ENCODE measurements at regions not wholly inside any gene's neighbourhood (a gene's known extent, or its start where the extent isn't known, plus 50 kb on each side); places are given as distances from the start of the nearest gene placed in this dataset.

GRCh38 chr2:107694667-107695066, 132.0 kb upstream of the RGPD4 start:
- Mint-ChIP-seq H3K4me3 (no peak overlapping the region), H3K9me3 (no peaks in the 10 kb centered on the region), H3K36me3 (ENCODE audit: low read depth) (no peaks in the 10 kb centered on the region), H3K27ac (no peak overlapping the region), H3K27me3 (ENCODE audit: low read depth, poor library complexity) (peaks cover 11% of the 10 kb centered on the region), H3K4me1 (peaks cover 7% of the 10 kb centered on the region)
- no peak for DNase-seq
- TF ChIP-seq CTCF (IDR thresholded peaks at IDR 0.05), result no peak

GRCh38 chr2:107697385-107697784, 129.3 kb upstream of the RGPD4 start:
- Mint-ChIP-seq H3K36me3 (ENCODE audit: low read depth) (no peaks in the 10 kb centered on the region), H3K4me3 (no peak overlapping the region), H3K27ac (no peak overlapping the region), H3K4me1 (no peaks in the 10 kb centered on the region), H3K9me3 (no peaks in the 10 kb centered on the region), H3K27me3 (ENCODE audit: low read depth, poor library complexity) (peaks cover 2% of the 10 kb centered on the region)
- no peak for TF ChIP-seq CTCF (IDR thresholded peaks at IDR 0.05)
- no peak for DNase-seq

GRCh38 chr2:107698861-107699260, 127.8 kb upstream of the RGPD4 start:
- TF ChIP-seq CTCF (IDR thresholded peaks at IDR 0.05), result no peak
- Mint-ChIP-seq H3K27ac (no peak overlapping the region), H3K4me1 (no peaks in the 10 kb centered on the region), H3K9me3 (no peaks in the 10 kb centered on the region), H3K4me3 (no peak overlapping the region), H3K27me3 (ENCODE audit: low read depth, poor library complexity) (peaks cover 2% of the 10 kb centered on the region), H3K36me3 (ENCODE audit: low read depth) (no peaks in the 10 kb centered on the region)
- DNase-seq, result no peak

- no peaks in the 10 kb centered on the region for H3K36me3 Mint-ChIP-seq (ENCODE audit: low read depth)
- H3K4me1 Mint-ChIP-seq, result no peaks in the 10 kb centered on the region
- TF ChIP-seq CTCF (IDR thresholded peaks at IDR 0.05), result no peak
- peaks cover 4% of the 10 kb centered on the region for H3K9me3 Mint-ChIP-seq
- no peaks in the 10 kb centered on the region for H3K27me3 Mint-ChIP-seq (ENCODE audit: low read depth, poor library complexity)
- H3K4me3 Mint-ChIP-seq, result no peak overlapping the region
- no peak overlapping the region for H3K27ac Mint-ChIP-seq
- no peak for DNase-seq
Measured at GRCh38 chr2:107700073-107700472, 126.6 kb upstream of the RGPD4 start.

GRCh38 chr2:107711941-107712340, 114.8 kb upstream of the RGPD4 start:
- Mint-ChIP-seq H3K27ac (no peak overlapping the region), H3K9me3 (peaks cover 21% of the 10 kb centered on the region), H3K4me3 (no peak overlapping the region), H3K4me1 (peaks cover 20% of the 10 kb centered on the region), H3K27me3 (ENCODE audit: low read depth, poor library complexity) (peaks cover 4% of the 10 kb centered on the region), H3K36me3 (ENCODE audit: low read depth) (no peaks in the 10 kb centered on the region)
- TF ChIP-seq CTCF (IDR thresholded peaks at IDR 0.05), result no peak
- no peak for DNase-seq

- no peak for DNase-seq
- peaks cover 21% of the 10 kb centered on the region for H3K9me3 Mint-ChIP-seq
Measured at GRCh38 chr2:107712857-107713256, 113.8 kb upstream of the RGPD4 start.

More at GRCh38 chr2:107712857-107713256, 113.8 kb upstream of the RGPD4 start:
- no peak for TF ChIP-seq CTCF (IDR thresholded peaks at IDR 0.05)
- H3K27ac Mint-ChIP-seq, result no peak overlapping the region
- H3K4me1 Mint-ChIP-seq, result peaks cover 28% of the 10 kb centered on the region
- H3K36me3 Mint-ChIP-seq (ENCODE audit: low read depth), result no peaks in the 10 kb centered on the region
- H3K4me3 Mint-ChIP-seq, result no peak overlapping the region
- peaks cover 4% of the 10 kb centered on the region for H3K27me3 Mint-ChIP-seq (ENCODE audit: low read depth, poor library complexity)

All from nephron progenitor cell (in vitro differentiated cells).